Left lung (tissue), 4 donors: ENCODE measurements at regions not wholly inside any gene's neighbourhood (a gene's known extent, or its start where the extent isn't known, plus 50 kb on each side); places are given as distances from the start of the nearest gene placed in this dataset.

Experiments
- ATAC-seq: fragments of 200-7000 bp; cut with Tn5 transposase; one replicate; pipeline ENCODE4 v1.9.1; 2020; ENCODE audit warnings: moderate library complexity
- DNase-seq, 4 donors: peaks; one replicate each; pipeline ENCODE4 v3.0.0-alpha.2; 2013 to 2020
- H3K27ac ChIP-seq, 2 donors: fragments of 200-600 bp; sonication (generic) in 1 of 2; one replicate each; pipeline versions ENCODE4 v1.5.0 to v1.8.0; 2020 to 2021
- H3K27me3 ChIP-seq, 2 donors: fragments of 200-600 bp; sonication (generic) in 1 of 2; one replicate each; pipeline versions ENCODE4 v1.5.0 to v1.8.0; 2020 to 2021
- H3K36me3 ChIP-seq, 2 donors: fragments of 200-600 bp; sonication (generic) in 1 of 2; one replicate each; pipeline versions ENCODE4 v1.5.0 to v1.8.0; 2020 to 2021
- H3K4me1 ChIP-seq, 2 donors: fragments of 200-600 bp; one replicate each; pipeline ENCODE4 v1.8.0; 2021
- H3K4me3 ChIP-seq, 2 donors: fragments of 200-600 bp; sonication (generic) in 1 of 2; one replicate each; pipeline versions ENCODE4 v1.5.0 to v1.8.0; 2020 to 2021; ENCODE audit warnings: mild to moderate bottlenecking in 1 of 2
- H3K9me3 ChIP-seq, 2 donors: fragments of 200-600 bp; sonication (generic) in 1 of 2; one replicate each; pipeline versions ENCODE4 v1.5.0 to v1.8.0; 2020 to 2021
- CTCF ChIP-seq, 2 donors: fragments of 200-600 bp; sonication (generic) in 1 of 2; IDR thresholded peaks; one replicate each; pipeline versions ENCODE4 v1.5.0 to v1.8.0; 2021; ENCODE audit warnings: antibody characterized with exemption in 2 of 2
- intact Hi-C, 2 donors: fragments of 100-400 bp; cut with DNase I; formaldehyde crosslinking; loops; one replicate each; pipeline versions ENCODE4 v1.11.2 to v1.14.2; 2022
- donor health status: DM: no; HTN: yes; CAD: no.
- donor health status: DM: no; HTN: no; CAD: no.

GRCh38 chr21:16500271-16500670 lies 770.5 kb downstream of the USP25 start:
- intact Hi-C loops: no loop called here
- no peak for TF ChIP-seq CTCF (IDR thresholded peaks at IDR 0.05)
- H3K27me3 ChIP-seq: no peaks in the 10 kb centered on the region

GRCh38 chr21:16502273-16502672 lies 772.5 kb downstream of the USP25 start:
- H3K4me1 ChIP-seq: no peaks in the 10 kb centered on the region
- DNase-seq (no peak), ATAC-seq (no peak)
- H3K9me3 ChIP-seq: no peaks in the 10 kb centered on the region
- H3K27ac ChIP-seq: no peak overlapping the region
- intact Hi-C loops: no loop called here
- no peak for TF ChIP-seq CTCF (IDR thresholded peaks at IDR 0.05)
- H3K27me3 ChIP-seq: no peaks in the 10 kb centered on the region
- H3K36me3 ChIP-seq: no peaks in the 10 kb centered on the region
- H3K4me3 ChIP-seq: no peak overlapping the region

More at GRCh38 chr21:16500271-16500670, 770.5 kb downstream of the USP25 start:
- no peak for DNase-seq
- no peaks in the 10 kb centered on the region for H3K36me3 ChIP-seq
- H3K4me1 ChIP-seq: no peaks in the 10 kb centered on the region
- no peak overlapping the region for H3K4me3 ChIP-seq
- no peak for ATAC-seq
- peaks cover 0 to under 1% of the 10 kb centered on the region in 2 donors for H3K9me3 ChIP-seq
- H3K27ac ChIP-seq: no peak overlapping the region

GRCh38 chr21:16502897-16503296 lies 773.1 kb downstream of the USP25 start:
- H3K27me3 ChIP-seq: no peaks in the 10 kb centered on the region
- no peaks in the 10 kb centered on the region for H3K36me3 ChIP-seq
- H3K4me1 ChIP-seq: no peaks in the 10 kb centered on the region
- ATAC-seq: no peak
- intact Hi-C loops: no loop called here
- no peak overlapping the region for H3K27ac ChIP-seq
- H3K9me3 ChIP-seq: no peaks in the 10 kb centered on the region
- no peak for DNase-seq
- TF ChIP-seq CTCF (IDR thresholded peaks at IDR 0.05): no peak
- no peak overlapping the region for H3K4me3 ChIP-seq

GRCh38 chr21:16504281-16504680 lies 774.5 kb downstream of the USP25 start:
- Histone ChIP-seq H3K27me3 (no peaks in the 10 kb centered on the region), H3K4me1 (no peaks in the 10 kb centered on the region), H3K27ac (no peak overlapping the region), H3K4me3 (no peak overlapping the region), H3K36me3 (no peaks in the 10 kb centered on the region), H3K9me3 (no peaks in the 10 kb centered on the region)
- no peak for TF ChIP-seq CTCF (IDR thresholded peaks at IDR 0.05)
- ATAC-seq (no peak), DNase-seq (no peak)
- intact Hi-C loops: no loop called here

GRCh38 chr21:16504766-16505165 lies 775.0 kb downstream of the USP25 start:
- H3K27ac ChIP-seq: no peak overlapping the region
- DNase-seq (no peak), ATAC-seq (no peak)
- H3K9me3 ChIP-seq: no peaks in the 10 kb centered on the region
- H3K36me3 ChIP-seq: no peaks in the 10 kb centered on the region
- no peak overlapping the region for H3K4me3 ChIP-seq
- no peaks in the 10 kb centered on the region for H3K4me1 ChIP-seq
- TF ChIP-seq CTCF (IDR thresholded peaks at IDR 0.05): no peak
- intact Hi-C loops: no loop called here
- no peaks in the 10 kb centered on the region for H3K27me3 ChIP-seq
